Psoas muscle (tissue), 7 donors: ENCODE measurements at regions not wholly inside any gene's neighbourhood (a gene's known extent, or its start where the extent isn't known, plus 50 kb on each side); places are given as distances from the start of the nearest gene placed in this dataset.

ENCODE experiments used
- ATAC-seq, 4 donors: fragments of 200-7000 bp; cut with Tn5 transposase; one replicate each; pipeline ENCODE4 v1.9.1; 2020; ENCODE audit warnings: moderate library complexity in 3 of 4, mild to moderate bottlenecking in 2 of 4
- DNase-seq, 2 donors: peaks; one replicate each; pipeline ENCODE4 v3.0.0-alpha.2; 2020
- H3K27ac ChIP-seq: fragments of 200-600 bp; one replicate; pipeline ENCODE4 v1.8.0; 2022
- H3K27me3 ChIP-seq, 3 donors: fragments of 200-600 bp in 1 of 3; one replicate each; pipeline versions ENCODE4 v1.6.1 to v1.8.0; 2013 to 2022; ENCODE audit warnings: low read length in 2 of 3, mild to moderate bottlenecking in 2 of 3, moderate library complexity in 1 of 3; ENCODE audit not compliant: insufficient read depth in 3 of 3
- H3K36me3 ChIP-seq, 2 donors: fragments of 200-600 bp in 1 of 2; one replicate each; pipeline versions ENCODE4 v1.6.1 to v1.8.0; 2013 to 2022; ENCODE audit warnings: low read depth in 1 of 2, mild to moderate bottlenecking in 1 of 2, moderate library complexity in 1 of 2; ENCODE audit not compliant: insufficient read depth in 1 of 2
- H3K4me1 ChIP-seq: fragments of 200-600 bp; one replicate; pipeline ENCODE4 v1.8.0; 2022
- H3K4me3 ChIP-seq: fragments of 200-600 bp; one replicate; pipeline ENCODE4 v1.8.0; 2022; ENCODE audit warnings: mild to moderate bottlenecking
- H3K9me3 ChIP-seq: fragments of 200-600 bp; one replicate; pipeline ENCODE4 v1.8.0; 2022
- CTCF ChIP-seq: fragments of 200-600 bp; IDR thresholded peaks from one replicate; pipeline ENCODE4 v1.8.0; 2022; ENCODE audit warnings: antibody characterized with exemption
- WGBS, 3 donors: extraction: QIAGEN DNeasy Blood & Tissue Kit; methylation state at CpG; one replicate each; pipeline versions ENCODE4 v1.1.6 to v1.1.7; 2013; 5-methylcytosine and 5-hydroxymethylcytosine counted together
- intact Hi-C, 2 donors: fragments of 100-400 bp; cut with DNase I; formaldehyde crosslinking; loops; one replicate each; pipeline versions ENCODE4 v1.11.0 to v1.14.2; 2022
- donor health status: healthy with polysubstance abuse.
- donor health status: DM: no; HTN: no; CAD: no; lungs with moderate emphysema.
- donor health status: Bipolar disorder and iron deficiency.
- donor health status: healthy.
- donor health status: DM: yes; HTN: yes; CAD: no.
- donor health status: DM: no; HTN: no; CAD: no.
- donor health status: DM: yes; HTN: yes; CAD: no.

- no peaks in the 10 kb centered on the region for H3K36me3 ChIP-seq
- intact Hi-C loops, result no loop called here
Measured at GRCh38 chr4:82261084-82261483, 112.7 kb downstream of the HNRNPD start.

GRCh38 chr4:82260632-82261031 lies 113.2 kb downstream of the HNRNPD start:
- ATAC-seq (no peak), DNase-seq (no peak)
- Histone ChIP-seq H3K36me3 (no peaks in the 10 kb centered on the region), H3K4me1 (no peaks in the 10 kb centered on the region), H3K27ac (no peak overlapping the region), H3K27me3 (no peaks in the 10 kb centered on the region), H3K9me3 (no peaks in the 10 kb centered on the region), H3K4me3 (no peak overlapping the region)
- TF ChIP-seq CTCF, result no peak
- intact Hi-C loops, result no loop called here

More at GRCh38 chr4:82261084-82261483, 112.7 kb downstream of the HNRNPD start:
- no peak for TF ChIP-seq CTCF
- WGBS, 3 donors, result 72 to 78% (median 74%) methylated on average over 2 of the region's 2 CpGs
- Histone ChIP-seq H3K27me3 (no peaks in the 10 kb centered on the region), H3K4me1 (no peaks in the 10 kb centered on the region), H3K27ac (no peak overlapping the region), H3K9me3 (no peaks in the 10 kb centered on the region), H3K4me3 (no peak overlapping the region)
- ATAC-seq (no peak), DNase-seq (no peak)

GRCh38 chr4:82256718-82257117 lies 117.1 kb downstream of the HNRNPD start:
- Histone ChIP-seq H3K9me3 (no peaks in the 10 kb centered on the region), H3K27ac (no peak overlapping the region), H3K27me3 (no peaks in the 10 kb centered on the region), H3K4me3 (no peak overlapping the region), H3K36me3 (no peaks in the 10 kb centered on the region), H3K4me1 (no peaks in the 10 kb centered on the region)
- intact Hi-C loops, result no loop called here
- WGBS, 3 donors, result 87 to 95% (median 89%) methylated on average over 2 of the region's 2 CpGs
- ATAC-seq (no peak), DNase-seq (no peak)
- no peak for TF ChIP-seq CTCF

GRCh38 chr4:82255657-82256056 lies 118.1 kb downstream of the HNRNPD start:
- Histone ChIP-seq H3K27me3 (no peaks in the 10 kb centered on the region), H3K4me1 (no peaks in the 10 kb centered on the region), H3K4me3 (no peak overlapping the region), H3K27ac (no peak overlapping the region), H3K9me3 (no peaks in the 10 kb centered on the region), H3K36me3 (no peaks in the 10 kb centered on the region)
- DNase-seq (no peak), ATAC-seq (no peak)
- 67 to 84% (median 68%) methylated on average over 1 of the region's 1 CpG for WGBS, 3 donors
- intact Hi-C loops, result no loop called here
- no peak for TF ChIP-seq CTCF

GRCh38 chr4:82248903-82249632 lies 124.7 kb downstream of the HNRNPD start:
- intact Hi-C loops, result no loop called here
- Histone ChIP-seq H3K27ac (no peak overlapping the region), H3K27me3 (no peaks in the 10 kb centered on the region), H3K4me3 (no peak overlapping the region), H3K4me1 (no peaks in the 10 kb centered on the region), H3K9me3 (no peaks in the 10 kb centered on the region), H3K36me3 (no peaks in the 10 kb centered on the region)
- DNase-seq (no peak), ATAC-seq (no peak)
- 44 to 61% (median 53%) methylated on average over 4 of the region's 4 CpGs for WGBS, 3 donors
- no peak for TF ChIP-seq CTCF
